Esophagus mucosa (tissue), 1 donor: ENCODE measurements at regions not wholly inside any gene's neighbourhood (a gene's known extent, or its start where the extent isn't known, plus 50 kb on each side); places are given as distances from the start of the nearest gene placed in this dataset.
"Not testable (repeated sequence)": the region's sequence is repeated elsewhere in the genome, so short reads cannot be mapped to it uniquely, and the experiment has no call there.

ENCODE experiments used
- ATAC-seq: fragments of 200-7000 bp; cut with Tn5 transposase; one replicate; pipeline ENCODE4 v1.9.1; 2020
- donor health status: DM: yes; HTN: yes; CAD: no.

DNA sequence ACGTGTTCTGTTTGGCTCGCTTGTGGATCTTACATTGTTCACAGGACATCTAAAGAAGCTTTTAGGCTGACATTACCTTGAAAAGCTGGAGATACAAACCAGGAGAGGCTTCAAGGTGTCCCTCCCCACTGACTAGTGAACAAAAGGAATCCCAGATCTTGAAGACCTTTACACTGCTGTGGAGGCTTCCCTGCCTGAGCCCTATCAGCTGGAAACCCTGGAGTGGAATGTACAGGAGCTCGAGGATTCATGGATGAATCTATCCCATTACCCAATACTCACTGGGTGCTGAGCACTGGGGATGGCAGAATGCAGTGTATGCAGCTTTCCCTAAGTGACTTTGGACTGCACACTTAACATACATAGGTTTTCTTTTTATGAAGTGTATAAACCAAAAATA lies 82.3 kb upstream of the MFGE8 start:
- ATAC-seq, result no peak

- no peak for ATAC-seq
These were observed 84.4 kb upstream of the MFGE8 start for GRCh38 chr15:88997531-88997930.

DNA sequence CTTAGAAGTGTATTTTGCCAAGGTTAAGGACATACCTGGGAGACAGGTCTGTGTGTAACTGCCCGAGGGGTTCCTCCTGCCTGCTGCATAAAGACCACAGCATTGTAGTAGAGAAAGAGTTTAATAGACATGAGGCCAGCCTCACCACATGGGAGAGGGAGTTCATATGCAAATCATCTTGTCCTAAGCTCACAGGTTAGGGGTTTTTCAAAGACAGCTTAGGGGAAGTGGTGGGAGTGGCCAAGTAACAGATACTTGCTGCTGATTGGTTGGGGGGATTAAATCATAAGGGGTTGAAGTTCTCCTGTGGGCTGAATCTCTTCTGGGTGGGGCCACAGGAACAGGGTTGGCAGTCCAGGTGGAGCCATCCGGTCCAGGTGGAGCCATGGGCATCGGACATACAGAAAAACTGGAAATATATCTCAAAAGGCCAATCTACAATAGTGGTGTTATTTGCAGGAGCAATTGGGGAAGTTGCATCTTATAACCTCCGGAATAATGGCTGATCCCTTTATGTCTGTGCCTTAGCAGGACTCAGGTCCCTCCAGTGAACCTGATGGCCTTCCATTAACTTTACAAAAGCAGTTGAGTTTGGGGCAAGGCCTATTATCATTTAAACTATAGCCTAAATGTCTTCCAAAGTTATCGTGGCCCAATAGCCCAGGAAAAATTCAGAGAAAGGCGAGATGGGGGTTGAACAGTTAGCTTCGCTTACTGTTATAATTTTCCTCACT lies 86.0 kb upstream of the MFGE8 start:
- ATAC-seq, result no peak

DNA sequence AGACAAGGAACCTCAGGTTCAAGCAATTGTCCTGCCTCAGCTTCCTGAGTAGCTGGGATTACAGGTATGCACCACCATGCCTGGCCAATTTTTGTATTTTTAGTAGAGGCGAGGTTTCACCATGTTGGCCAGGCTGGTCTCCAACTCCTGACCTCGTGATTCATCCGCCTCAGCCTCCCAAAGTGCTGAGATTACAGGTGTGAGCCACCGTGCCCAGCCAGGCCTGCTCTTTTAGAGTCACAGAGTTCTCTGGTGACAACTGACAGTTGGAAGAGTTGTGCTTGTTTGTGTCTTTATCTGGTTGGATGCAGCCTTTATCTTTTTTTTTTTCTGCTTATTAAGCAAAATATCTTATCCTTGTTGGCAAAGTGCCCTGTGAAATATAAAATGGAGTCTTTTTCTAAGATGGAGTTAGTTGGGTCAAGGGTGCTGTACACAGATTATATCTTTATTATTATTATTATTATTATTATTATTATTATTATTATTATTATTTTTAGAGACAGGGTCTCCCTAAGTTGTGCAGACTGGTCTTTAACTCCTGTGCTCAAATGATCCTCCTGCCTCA lies 86.5 kb upstream of the ABHD2 start:
- not testable (repeated sequence) for ATAC-seq

DNA sequence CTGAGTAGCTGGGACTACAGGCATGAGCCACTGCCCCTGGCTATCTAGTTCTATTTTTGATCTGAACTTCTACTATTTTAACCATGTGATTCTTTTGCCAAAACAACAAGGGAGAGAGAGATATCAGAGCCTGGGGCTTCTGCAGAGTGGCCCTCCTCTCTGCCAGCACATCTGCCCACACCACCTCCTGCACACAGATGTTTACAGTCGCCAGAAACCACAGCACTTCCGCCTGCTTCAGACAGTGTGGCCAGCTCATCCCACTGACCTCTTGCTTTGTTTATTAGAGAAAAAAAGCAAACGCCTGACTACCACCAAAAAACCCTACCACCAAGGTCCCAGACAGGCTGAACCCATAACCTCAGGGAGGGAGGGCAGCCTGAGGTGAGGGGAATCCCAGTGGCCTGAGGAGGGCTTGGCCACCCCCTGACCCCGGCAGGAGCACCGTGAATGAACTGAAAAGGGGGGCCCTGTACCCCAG lies 85.9 kb upstream of the ABHD2 start:
- ATAC-seq, result no peak

DNA sequence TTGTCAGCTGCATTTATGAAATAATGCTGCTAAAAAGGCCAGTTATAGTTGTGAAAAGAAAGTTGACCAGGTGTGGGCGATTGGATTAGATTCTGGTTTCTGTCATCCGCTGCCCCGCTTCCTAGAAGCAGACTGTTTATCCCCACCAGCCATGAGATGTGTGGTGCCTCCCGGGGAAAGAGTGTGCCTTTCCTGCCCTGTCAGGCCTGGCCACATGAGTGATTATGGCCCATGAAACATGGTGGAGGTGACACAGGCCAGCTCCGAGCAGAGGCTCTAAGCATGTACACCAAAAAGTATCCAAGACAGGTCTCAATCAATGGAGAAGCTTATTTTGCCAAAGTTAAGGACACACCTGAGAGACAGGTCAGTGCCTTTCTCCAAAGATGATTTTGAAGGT lies 85.4 kb upstream of the ABHD2 start:
- no peak for ATAC-seq

- no peak for ATAC-seq
These were observed 84.2 kb upstream of the ABHD2 start for GRCh38 chr15:89003865-89004725.

GRCh38 chr15:89004726-89005030 lies 83.6 kb upstream of the ABHD2 start:
- ATAC-seq, result no peak

- not testable (repeated sequence) for ATAC-seq
These were observed 80.7 kb upstream of the ABHD2 start for GRCh38 chr15:89007527-89007926.

DNA sequence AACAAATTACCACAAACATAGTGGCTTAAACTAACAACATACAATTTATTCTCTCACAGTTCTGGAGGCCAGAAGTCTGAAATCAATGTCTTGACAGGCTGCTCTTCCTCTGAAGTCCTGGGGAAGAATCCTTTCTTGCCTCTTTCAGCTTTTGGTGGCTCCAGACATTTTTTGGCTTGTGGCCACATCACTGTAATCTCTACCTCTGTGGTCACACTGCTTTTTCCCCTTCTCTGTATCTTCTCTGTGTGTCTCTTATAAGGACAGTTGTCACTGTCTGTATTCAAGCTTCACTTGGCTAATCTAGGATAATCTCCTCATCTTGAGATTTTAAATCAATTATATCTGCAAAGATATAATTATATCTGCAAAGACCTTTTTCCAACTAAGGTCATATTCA lies 80.3 kb upstream of the ABHD2 start:
- no peak for ATAC-seq

DNA sequence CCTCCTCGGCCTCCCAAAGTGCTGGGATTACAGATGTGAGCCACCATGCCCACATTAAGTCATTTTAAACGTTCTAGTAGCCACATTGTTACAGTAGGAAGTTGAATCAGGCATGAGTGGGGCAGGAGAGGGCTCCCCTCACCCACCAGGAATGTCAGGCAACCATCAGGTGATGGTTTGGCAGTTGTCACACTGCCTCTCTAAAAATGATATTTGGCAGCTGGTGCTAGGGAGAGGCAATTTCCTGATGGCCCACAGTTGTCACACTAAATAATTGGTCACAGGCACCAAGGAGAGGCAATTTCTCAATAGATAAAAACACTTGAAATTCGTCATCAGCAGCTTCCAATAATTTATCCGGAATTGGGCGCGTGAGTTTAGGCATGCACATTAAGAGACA lies 79.2 kb upstream of the ABHD2 start:
- no peak for ATAC-seq

DNA sequence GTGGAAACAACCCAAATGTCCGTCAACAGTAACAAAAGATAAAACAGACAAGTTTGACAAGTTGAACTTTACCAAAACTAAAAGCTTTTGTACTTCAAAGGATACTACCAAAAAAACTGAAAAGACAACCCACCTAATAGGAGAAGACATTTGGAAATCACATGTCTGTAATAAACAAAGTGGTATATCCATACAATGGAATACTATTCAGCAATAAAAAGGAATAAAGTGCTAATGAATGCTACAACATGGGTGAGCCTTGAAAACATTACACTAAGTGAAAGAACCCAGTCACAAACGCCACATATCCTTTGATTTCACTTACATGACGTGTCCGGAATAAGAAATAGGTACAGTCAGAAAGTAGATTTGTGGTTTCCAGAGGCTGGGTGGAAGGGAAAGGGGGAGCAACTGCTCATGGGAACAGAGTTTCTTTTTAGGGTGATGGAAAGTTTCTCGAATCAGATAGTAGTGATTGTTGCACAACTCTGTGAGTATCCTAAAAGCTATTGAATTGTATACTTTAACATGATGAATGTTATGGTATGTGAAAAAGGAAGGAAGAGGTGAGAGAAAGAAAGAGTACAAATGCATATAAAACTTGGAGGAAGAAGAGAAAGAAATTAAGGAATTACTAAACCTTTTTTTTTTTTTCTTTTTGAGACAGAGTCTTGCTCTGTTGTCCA lies 72.7 kb upstream of the ABHD2 start:
- ATAC-seq, result no peak

GRCh38 chr15:89016549-89017041 lies 71.7 kb upstream of the ABHD2 start:
- peak; percentile 76 for ATAC-seq

DNA sequence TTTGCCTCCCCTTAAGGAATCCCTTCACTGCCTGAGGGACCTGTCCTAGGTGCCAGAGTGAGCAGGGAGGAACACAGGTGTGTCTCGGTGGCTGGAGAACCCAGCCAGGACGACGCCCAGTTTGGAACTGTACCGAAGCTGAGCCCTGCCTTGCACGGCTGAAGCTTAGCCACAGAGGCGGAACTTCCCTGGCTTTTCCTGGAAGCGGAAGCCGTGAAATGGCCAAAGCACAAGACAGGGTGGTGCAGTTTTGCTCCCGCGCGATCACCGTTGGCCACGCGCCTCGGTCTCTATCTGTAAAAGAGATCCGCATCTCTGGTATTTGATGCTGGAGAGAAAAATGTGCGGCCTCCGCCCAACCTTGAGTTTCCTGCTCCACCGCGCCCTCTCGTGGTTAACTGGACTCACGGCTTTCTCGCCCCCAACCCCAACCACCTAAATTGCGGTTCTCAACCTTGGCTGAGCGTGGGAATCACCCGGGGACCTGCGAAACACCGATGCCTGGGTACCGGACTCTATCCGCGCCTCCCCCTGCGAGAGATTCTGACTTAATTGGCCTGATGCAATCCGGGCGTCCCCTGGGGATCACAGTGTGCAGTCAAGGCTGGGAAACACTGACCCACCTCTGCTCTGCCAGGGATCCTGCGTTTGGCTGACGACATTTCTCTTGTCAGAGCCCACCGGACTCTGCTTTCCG lies 70.7 kb upstream of the ABHD2 start:
- ATAC-seq, result peak; percentile 93

DNA sequence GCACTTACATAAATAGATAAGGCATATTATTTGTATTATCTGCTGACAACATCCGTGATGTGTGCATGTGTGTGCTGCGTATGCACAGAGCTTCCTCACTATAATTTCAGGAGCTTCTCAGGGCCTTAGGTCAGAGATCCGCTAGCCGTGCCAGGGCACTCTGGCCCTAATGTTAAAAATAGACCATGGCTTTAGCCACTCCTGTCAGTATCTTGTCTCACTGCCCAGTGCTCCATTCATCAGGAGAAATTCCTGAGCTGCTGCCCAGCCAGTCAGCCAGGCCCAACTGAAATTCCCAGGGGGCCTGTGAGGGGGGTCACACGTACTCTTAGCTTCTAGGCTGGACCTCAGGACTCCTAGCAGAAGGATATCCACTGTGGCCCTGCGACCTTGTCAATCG lies 70.0 kb upstream of the ABHD2 start:
- no peak for ATAC-seq

- ATAC-seq, result no peak
These were observed 68.8 kb upstream of the ABHD2 start for GRCh38 chr15:89019436-89019835.

GRCh38 chr15:89021224-89021623 lies 67.0 kb upstream of the ABHD2 start:
- no peak for ATAC-seq

- ATAC-seq, result not testable (repeated sequence)
These were observed 66.4 kb upstream of the ABHD2 start for GRCh38 chr15:89021886-89022285.

- ATAC-seq, result peak; percentile 83
These were observed 64.8 kb upstream of the ABHD2 start for GRCh38 chr15:89023311-89023961.

- no peak for ATAC-seq
These were observed 63.8 kb upstream of the ABHD2 start for GRCh38 chr15:89024418-89024817.

- no peak for ATAC-seq
These were observed 62.1 kb upstream of the ABHD2 start for GRCh38 chr15:89026167-89026566.

GRCh38 chr15:89028036-89028435 lies 60.2 kb upstream of the ABHD2 start:
- ATAC-seq, result no peak
